Mucosa of stomach (tissue), 1 donor: ENCODE measurements at regions not wholly inside any gene's neighbourhood (a gene's known extent, or its start where the extent isn't known, plus 50 kb on each side); places are given as distances from the start of the nearest gene placed in this dataset.

Experiments
- H3K27me3 ChIP-seq: one replicate; pipeline ENCODE4 v1.7.0; 2013; ENCODE audit warnings: mild to moderate bottlenecking, low read length; ENCODE audit not compliant: control insufficient read depth, insufficient read depth
- H3K36me3 ChIP-seq: one replicate; pipeline ENCODE4 v1.7.0; 2013; ENCODE audit warnings: low read length; ENCODE audit not compliant: control insufficient read depth, insufficient read depth
- H3K4me1 ChIP-seq: one replicate; pipeline ENCODE4 v1.7.0; 2013; ENCODE audit warnings: mild to moderate bottlenecking, low read length; ENCODE audit not compliant: control insufficient read depth, insufficient read depth
- H3K4me3 ChIP-seq: one replicate; pipeline ENCODE4 v1.7.0; 2013; ENCODE audit warnings: low read length
- H3K9ac ChIP-seq: one replicate; pipeline ENCODE4 v1.7.0; 2013; ENCODE audit warnings: mild to moderate bottlenecking, low read length, moderate library complexity
- H3K9me3 ChIP-seq: one replicate; pipeline ENCODE4 v1.7.0; 2013; ENCODE audit warnings: mild to moderate bottlenecking, low read length, moderate library complexity; ENCODE audit not compliant: control insufficient read depth
- donor health status: Pancreatic carcinoma.

- Histone ChIP-seq H3K36me3 (no peaks in the 10 kb centered on the region), H3K27me3 (no peaks in the 10 kb centered on the region), H3K9me3 (no peaks in the 10 kb centered on the region), H3K9ac (peak overlapping the region; percentile 30), H3K4me1 (peaks cover 56% of the 10 kb centered on the region), H3K4me3 (no peak overlapping the region)
These were observed 93.3 kb upstream of the CALM2 start for GRCh38 chr2:47269316-47270232.

- Histone ChIP-seq H3K4me3 (no peak overlapping the region), H3K36me3 (no peaks in the 10 kb centered on the region), H3K27me3 (no peaks in the 10 kb centered on the region), H3K9me3 (no peaks in the 10 kb centered on the region), H3K9ac (no peak overlapping the region), H3K4me1 (peaks cover 49% of the 10 kb centered on the region)
These were observed 91.4 kb upstream of the CALM2 start for GRCh38 chr2:47267711-47268086.

DNA sequence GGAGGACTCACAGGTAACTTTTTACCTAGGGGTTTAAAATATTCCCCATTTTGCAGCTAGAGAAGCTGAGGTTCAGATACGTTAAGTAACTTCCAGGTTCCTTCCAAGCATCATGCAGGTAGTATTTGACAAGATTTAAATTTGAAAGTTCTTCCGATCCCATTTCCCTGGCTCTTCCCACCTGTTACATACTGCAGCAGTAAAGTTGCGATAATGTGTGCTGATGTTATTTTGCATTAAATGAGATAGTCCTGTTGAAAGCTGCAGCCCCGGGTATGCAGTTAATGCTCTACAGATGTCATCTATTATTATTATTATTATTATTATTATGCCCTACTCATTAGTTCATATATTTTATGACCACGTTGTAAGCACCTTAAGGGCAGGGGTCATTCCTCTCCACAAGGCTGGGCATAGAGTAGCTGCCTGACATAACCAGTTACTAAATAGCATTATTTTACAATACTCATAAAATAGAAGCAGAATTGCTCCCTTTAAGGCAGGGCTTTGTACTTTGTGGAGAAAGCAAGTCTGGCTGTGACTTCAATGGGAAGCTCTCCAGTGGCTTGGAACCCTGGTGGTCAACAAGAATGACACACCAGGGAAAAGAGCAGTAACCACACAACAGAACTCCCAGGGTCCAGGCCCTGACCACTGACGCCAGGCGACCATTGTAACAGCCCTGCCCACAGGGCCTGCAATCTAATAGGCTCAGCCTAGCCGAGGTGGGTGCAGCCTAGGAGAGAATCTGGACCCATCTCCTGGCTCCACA lies 90.8 kb upstream of the CALM2 start:
- Histone ChIP-seq H3K36me3 (no peaks in the 10 kb centered on the region), H3K27me3 (no peaks in the 10 kb centered on the region), H3K4me1 (peaks cover 44% of the 10 kb centered on the region), H3K4me3 (no peak overlapping the region), H3K9ac (no peak overlapping the region), H3K9me3 (no peaks in the 10 kb centered on the region)

DNA sequence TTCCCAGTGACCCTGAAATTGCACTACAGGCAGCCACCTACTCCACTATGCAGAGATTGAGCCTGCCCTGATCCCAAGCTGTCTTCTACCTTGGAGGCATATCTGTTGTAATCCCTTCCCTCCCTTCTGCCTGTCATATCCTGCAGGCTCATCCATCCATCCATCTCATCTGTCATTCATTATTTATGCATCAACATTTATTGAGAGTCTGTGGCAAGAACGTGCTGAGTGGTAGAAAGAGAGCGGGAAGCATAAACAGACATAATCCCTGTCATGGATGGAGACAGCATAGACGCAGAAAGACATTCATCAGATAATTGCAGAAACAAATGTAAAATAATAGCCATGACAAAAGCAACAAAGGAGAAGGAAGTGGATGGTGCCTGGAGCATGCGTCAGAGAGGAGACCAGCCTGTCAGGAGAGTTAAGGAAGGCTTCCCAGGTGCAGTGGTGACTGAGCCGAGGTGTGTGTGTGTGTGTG lies 89.5 kb upstream of the CALM2 start:
- Histone ChIP-seq H3K9me3 (no peaks in the 10 kb centered on the region), H3K4me3 (no peak overlapping the region), H3K27me3 (no peaks in the 10 kb centered on the region), H3K4me1 (peaks cover 34% of the 10 kb centered on the region), H3K9ac (no peak overlapping the region), H3K36me3 (no peaks in the 10 kb centered on the region)

DNA sequence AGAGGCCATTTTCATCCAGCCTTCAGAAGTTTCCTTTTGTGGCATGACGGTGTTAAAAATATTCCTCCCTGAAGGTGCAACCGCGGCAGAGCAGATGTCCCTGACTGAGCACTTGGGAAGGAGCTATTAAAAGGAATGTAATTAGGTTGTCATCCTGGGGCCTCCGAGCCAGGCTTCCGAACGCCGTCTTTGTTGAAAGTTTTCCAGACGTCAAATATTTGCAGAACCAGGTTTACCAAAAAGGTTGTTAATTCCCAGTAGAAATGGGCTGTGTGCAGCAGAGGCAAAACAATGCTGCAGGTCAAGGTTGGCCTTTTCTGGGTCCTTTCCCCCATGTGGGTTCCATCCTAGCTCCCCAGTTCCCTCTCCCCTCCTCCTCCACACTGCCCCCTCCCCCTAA lies 88.8 kb upstream of the CALM2 start:
- Histone ChIP-seq H3K9me3 (no peaks in the 10 kb centered on the region), H3K4me3 (no peak overlapping the region), H3K27me3 (no peaks in the 10 kb centered on the region), H3K9ac (no peak overlapping the region), H3K36me3 (no peaks in the 10 kb centered on the region), H3K4me1 (peaks cover 29% of the 10 kb centered on the region)

GRCh38 chr2:47264686-47265085 lies 88.4 kb upstream of the CALM2 start:
- no peak overlapping the region for H3K9ac ChIP-seq
- no peaks in the 10 kb centered on the region for H3K27me3 ChIP-seq
- H3K9me3 ChIP-seq: no peaks in the 10 kb centered on the region
- H3K4me1 ChIP-seq: peaks cover 30% of the 10 kb centered on the region
- no peaks in the 10 kb centered on the region for H3K36me3 ChIP-seq
- H3K4me3 ChIP-seq: no peak overlapping the region

DNA sequence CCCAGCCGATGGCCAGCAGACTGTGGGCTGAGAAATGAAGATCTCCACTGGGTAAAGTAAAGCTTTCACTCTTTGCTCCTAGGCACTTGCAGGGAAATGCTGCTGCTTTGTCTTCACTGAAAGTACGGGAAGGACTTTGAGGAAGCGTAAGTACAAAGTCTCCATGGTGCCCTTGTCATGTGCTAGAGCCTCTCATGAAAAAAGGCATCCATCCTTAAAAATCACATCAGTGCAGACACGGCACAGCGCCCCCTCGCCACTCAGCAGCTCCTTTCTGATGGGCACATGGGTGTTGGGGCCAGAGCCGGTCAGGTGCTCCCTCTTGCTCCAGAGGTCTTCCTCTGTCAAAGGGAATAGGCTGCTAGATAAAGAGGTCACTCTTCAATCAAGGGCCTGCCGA lies 87.8 kb upstream of the CALM2 start:
- Histone ChIP-seq H3K4me3 (no peak overlapping the region), H3K36me3 (no peaks in the 10 kb centered on the region), H3K27me3 (no peaks in the 10 kb centered on the region), H3K9ac (no peak overlapping the region), H3K9me3 (no peaks in the 10 kb centered on the region), H3K4me1 (peaks cover 29% of the 10 kb centered on the region)

DNA sequence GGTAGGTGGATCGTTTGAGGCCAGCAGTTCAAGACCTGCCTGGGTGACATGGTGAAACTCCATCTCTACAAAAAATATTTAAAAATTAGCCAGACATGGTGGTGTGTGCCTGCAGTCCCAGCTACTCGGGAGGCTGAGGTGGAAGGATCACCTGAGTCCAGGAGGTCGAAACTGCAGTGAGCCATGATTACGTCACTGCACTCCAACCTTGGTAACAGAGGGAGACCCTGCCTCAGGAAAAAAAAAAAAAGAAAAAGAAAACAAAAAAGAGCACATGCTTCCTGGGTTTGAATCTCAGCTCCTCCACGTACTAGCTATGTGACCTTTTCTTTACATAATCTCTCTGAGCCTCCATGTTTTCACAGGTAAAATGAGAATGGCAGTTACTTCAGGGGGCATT lies 86.3 kb upstream of the CALM2 start:
- Histone ChIP-seq H3K9ac (no peak overlapping the region), H3K9me3 (no peaks in the 10 kb centered on the region), H3K4me1 (peaks cover 28% of the 10 kb centered on the region), H3K4me3 (no peak overlapping the region), H3K36me3 (no peaks in the 10 kb centered on the region), H3K27me3 (no peaks in the 10 kb centered on the region)

GRCh38 chr2:47260971-47261370 lies 84.7 kb upstream of the CALM2 start:
- no peaks in the 10 kb centered on the region for H3K36me3 ChIP-seq
- no peak overlapping the region for H3K9ac ChIP-seq
- H3K4me3 ChIP-seq: no peak overlapping the region
- no peaks in the 10 kb centered on the region for H3K27me3 ChIP-seq
- H3K4me1 ChIP-seq: peaks cover 20% of the 10 kb centered on the region
- no peaks in the 10 kb centered on the region for H3K9me3 ChIP-seq

- Histone ChIP-seq H3K4me3 (no peak overlapping the region), H3K27me3 (no peaks in the 10 kb centered on the region), H3K4me1 (peaks cover 9% of the 10 kb centered on the region), H3K9ac (no peak overlapping the region), H3K36me3 (no peaks in the 10 kb centered on the region), H3K9me3 (no peaks in the 10 kb centered on the region)
These were observed 83.5 kb upstream of the CALM2 start for GRCh38 chr2:47259829-47260228.

GRCh38 chr2:47257946-47258348 lies 81.6 kb upstream of the CALM2 start:
- Histone ChIP-seq H3K36me3 (no peaks in the 10 kb centered on the region), H3K27me3 (no peaks in the 10 kb centered on the region), H3K9me3 (no peaks in the 10 kb centered on the region), H3K4me1 (peaks cover 8% of the 10 kb centered on the region), H3K4me3 (no peak overlapping the region), H3K9ac (no peak overlapping the region)

GRCh38 chr2:47256416-47257087 lies 80.2 kb upstream of the CALM2 start:
- Histone ChIP-seq H3K9ac (no peak overlapping the region), H3K27me3 (no peaks in the 10 kb centered on the region), H3K36me3 (no peaks in the 10 kb centered on the region), H3K4me3 (no peak overlapping the region), H3K4me1 (peaks cover 8% of the 10 kb centered on the region), H3K9me3 (no peaks in the 10 kb centered on the region)
